ENCODE measurements at regions not wholly inside any gene's neighbourhood (a gene's known extent, or its start where the extent isn't known, plus 50 kb on each side); places are given as distances from the start of the nearest gene placed in this dataset.

DNA sequence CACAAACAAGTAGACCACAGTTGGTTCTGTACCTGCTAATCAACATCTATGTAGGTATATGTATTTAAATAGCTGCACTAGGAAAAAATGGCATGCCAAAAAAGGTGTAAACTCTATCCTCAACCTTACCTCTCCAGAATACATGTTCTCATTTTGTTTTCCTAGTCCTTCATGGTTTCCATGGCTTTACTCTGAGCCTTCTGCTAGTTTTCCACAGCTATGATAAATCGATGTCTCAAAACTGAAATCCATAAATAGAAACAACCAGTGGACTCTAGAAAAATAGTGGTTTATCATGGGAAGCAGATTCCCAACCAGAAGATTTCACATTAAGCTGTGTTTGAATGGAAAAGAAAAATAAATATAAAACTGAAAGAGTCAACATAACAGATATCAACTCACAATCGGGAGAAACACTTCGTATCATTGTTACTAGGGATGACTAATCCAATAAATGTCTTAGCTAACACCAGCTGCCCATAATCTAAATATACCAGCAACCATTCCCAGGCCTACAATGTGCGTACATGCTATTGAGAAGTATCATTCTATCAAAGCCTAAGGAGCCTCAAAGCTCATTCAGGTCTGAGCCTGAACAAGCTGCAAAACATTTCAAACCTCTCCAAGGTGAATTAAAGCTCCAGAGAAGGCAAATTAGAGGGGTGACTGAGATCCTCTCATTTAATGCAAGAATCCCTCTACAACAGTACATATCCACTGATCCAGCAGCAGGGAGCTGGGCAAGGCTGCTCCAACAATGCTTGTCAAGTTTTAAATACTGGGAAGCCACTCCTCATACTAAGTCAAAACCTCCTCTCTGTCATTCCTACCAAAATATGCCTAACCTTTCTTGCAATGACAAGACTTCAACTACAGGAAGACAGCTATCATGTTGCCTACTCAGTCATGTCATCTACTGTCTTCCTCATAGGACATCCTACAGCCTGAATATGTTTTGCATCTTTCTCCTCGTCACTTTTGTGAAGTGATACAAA is 90.2 kb downstream of the KCTD12 start:
- DNase-seq, result no peak

DNA sequence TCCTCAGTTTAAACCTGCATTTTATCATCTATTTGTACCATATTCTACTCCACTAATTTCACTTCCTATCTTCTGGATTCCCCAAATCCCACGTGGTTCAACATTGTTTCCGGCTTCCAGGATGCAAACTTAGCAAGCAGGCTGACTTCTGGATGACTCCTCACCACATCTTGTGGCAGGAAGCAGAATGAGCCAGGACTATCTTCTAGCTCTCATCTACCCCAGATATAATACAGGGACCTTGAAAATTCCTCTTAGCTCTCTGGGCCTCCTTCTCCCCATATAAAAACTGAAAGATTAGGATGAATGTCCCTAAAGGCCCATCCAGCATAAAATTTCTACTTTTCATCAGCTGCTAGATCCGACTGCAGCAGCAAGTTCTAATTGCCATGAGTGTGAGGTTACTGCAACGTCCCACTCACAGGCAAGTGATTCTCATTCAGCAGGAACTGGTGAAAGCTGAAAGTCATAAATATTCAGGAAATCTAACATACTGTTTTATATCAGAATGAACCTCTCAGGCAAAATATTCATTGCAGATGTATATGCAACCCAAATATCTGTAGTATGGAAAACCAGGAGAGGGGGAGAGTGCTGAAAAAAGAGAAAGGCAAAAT is 93.4 kb downstream of the KCTD12 start:
- DNase-seq, result no peak

DNA sequence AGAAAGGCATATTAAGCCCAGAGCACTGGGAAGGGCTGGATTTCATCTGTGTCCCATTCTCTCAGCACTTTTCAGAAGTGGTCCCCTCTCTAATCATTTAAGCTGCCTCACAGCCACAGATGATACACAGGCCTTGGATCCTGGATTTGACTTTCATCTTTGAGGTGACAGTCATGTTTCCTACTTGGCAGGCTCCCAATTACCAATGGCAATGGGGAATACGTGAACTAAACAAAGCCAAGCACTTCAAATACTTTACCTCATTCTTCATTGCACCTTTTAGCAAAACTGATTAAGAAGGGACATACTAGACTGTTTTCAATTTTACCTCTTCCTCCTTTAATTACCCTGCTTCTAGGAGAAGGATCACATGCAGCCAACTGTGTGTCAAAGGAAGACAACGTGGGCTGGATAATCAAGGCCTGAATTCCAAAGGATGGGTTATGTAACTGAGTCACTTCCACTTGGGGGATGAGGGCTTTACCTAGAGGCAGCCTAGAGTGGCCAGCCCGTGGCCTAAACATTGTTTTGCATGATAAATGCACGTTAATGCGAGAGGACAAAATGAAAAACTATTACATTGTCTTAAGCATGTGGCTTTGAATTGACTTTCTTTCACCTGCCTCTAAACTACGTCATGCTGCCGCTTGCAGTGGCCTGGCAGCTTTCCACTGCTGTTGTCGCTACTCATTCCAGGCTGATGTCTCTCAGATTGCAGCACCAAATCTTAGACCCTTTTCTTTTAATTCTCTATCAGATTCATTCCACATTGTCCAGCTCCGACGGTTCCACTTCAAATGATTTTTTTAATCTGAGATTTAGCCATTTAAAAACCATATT is 95.0 kb downstream of the KCTD12 start:
- no peak for DNase-seq

GRCh38 chr13:76790526-76790925 is 95.7 kb downstream of the KCTD12 start:
- DNase-seq, result no peak

- no peak for DNase-seq
These were observed 102.4 kb downstream of the KCTD12 start for GRCh38 chr13:76783798-76784197.

DNA sequence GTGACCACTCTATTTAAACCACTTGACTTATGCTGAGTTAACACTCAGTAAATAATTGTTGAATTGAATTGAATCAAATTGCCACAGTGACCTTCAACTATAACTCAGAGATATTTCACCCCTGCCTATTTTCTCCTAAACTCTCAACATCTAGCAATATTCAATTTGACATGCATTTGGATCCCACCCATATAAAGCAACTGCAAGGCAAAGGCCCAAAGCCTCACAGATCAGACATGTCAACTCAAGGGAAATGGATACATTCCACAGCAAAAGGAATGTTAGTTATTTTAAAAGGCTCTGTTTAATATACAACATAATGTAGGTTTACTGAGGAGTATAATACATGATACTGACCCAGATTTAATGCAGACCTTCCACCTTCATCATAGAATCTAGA is 107.4 kb downstream of the KCTD12 start:
- no peak for DNase-seq

GRCh38 chr13:76777096-76777495 is 109.1 kb downstream of the KCTD12 start:
- no peak for DNase-seq

- DNase-seq, result no peak
These were observed 111.0 kb downstream of the KCTD12 start for GRCh38 chr13:76775088-76775740.

- no peak for DNase-seq
These were observed 112.6 kb downstream of the KCTD12 start for GRCh38 chr13:76773448-76774094.

- DNase-seq, result no peak
These were observed 114.0 kb downstream of the KCTD12 start for GRCh38 chr13:76772241-76772640.

DNA sequence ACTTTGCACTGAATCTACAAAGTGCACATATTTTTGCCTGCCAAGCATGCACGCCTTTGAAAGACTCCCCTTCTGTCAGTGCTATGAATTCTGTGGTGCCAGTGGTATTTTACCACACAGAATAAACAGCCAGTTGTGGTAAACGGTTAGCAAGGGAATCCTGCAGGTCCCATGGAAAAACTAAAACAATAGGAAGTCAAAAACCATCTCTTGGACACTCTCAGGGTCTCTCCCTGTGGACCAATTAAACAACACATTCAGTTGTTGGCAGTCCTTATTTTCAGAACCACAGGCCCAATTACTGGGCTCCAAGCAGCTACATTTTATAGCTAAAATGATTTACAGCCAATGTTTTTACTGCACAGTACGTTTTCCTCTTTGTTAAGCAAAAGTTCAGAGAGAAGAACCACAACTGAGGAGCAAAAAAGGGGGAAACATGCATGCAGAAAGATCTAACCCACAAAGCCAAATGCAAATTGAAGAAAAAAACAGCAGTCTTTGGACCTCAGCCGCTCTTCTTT is 116.9 kb downstream of the KCTD12 start:
- no peak for DNase-seq

- no peak for DNase-seq
These were observed 117.8 kb downstream of the KCTD12 start for GRCh38 chr13:76768384-76768783.

DNA sequence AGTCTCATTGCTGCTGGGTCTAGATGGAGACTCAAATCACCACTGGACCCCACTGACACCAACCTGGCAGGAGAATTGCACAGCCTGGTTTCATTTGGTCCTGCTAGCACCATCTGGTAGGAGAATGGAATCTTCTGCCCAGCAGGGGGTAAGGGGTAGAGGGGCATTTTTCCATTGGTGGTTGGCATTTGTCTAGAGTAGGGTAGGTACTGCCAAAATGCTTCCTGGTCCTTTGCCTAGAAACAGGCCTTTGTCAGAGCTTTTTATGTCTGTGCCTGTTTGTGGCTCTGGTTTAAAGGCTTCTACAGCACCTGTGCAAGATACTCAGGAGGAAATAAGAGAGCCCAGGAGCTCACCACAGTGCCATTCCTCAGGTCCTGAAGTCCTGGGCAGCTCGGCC is 121.3 kb downstream of the KCTD12 start:
- DNase-seq, result no peak

- no peak for DNase-seq
These were observed 121.8 kb downstream of the KCTD12 start for GRCh38 chr13:76764429-76764828.

- DNase-seq, result no peak
These were observed 123.5 kb downstream of the KCTD12 start for GRCh38 chr13:76762721-76763120.

GRCh38 chr13:76759877-76760276 is 126.3 kb downstream of the KCTD12 start:
- no peak for DNase-seq

GRCh38 chr13:76758738-76759137 is 127.5 kb downstream of the KCTD12 start:
- no peak for DNase-seq

GRCh38 chr13:76758257-76758656 is 127.9 kb downstream of the KCTD12 start:
- no peak for DNase-seq

- no peak for DNase-seq
These were observed 129.8 kb downstream of the KCTD12 start for GRCh38 chr13:76756451-76756850.

DNA sequence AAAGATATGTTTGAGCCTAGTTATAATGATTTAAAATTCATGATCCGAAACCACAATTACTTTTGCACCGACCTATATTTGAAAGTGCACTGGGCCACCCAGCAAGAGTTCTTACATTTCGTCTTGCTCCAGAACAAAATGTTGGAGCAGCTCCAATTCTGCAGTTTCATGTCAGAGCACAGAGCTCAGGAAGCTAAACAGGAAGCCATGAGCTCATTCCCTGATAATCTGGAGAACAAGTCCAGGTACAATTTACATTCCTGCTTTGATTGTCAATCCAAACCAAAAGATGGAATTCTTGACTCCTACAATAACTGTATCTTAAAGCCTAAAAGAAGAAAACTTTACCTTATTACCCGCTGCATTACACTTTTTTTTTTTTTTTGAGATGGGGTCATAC is 131.8 kb downstream of the KCTD12 start:
- DNase-seq, result no peak

DNA sequence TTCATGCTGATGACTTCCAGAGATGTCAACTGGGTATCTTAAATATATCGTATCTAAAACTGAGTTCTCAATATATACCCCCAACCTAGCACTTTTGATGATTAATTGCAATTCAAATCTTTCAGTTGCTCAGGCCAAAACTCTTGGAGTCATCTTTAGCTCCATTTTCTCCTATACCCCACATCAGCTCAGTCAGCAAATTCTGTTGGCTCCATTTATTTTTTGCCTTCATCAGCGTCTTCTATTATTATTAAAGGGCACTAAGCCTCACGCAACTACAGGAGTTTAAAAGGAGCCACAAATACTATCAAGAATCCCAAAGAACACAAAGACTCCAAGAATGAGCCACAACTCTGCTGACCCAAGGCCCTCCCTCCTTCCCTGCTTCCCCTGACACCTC is 134.9 kb downstream of the KCTD12 start:
- no peak for DNase-seq

GRCh38 chr13:76750126-76750525 is 136.1 kb downstream of the KCTD12 start:
- no peak for DNase-seq
